HG03571 (cell line): ENCODE measurements at regions not wholly inside any gene's neighbourhood (a gene's known extent, or its start where the extent isn't known, plus 50 kb on each side); places are given as distances from the start of the nearest gene placed in this dataset.
A peak's percentile ranks its signal among the peaks of the same experiment; 100 is the strongest.
"Not testable (repeated sequence)": the region's sequence is repeated elsewhere in the genome, so short reads cannot be mapped to it uniquely, and the experiment has no call there.

Experiments
- ATAC-seq: cut with Tn5 transposase; IDR thresholded peaks from one replicate; pipeline ENCODE4 v1.9.1; 2021; ENCODE audit not compliant: unreplicated experiment

- no peak for ATAC-seq
Measured at GRCh38 chr3:194032828-194033435, 103.0 kb upstream of the HES1 start.

GRCh38 chr3:194034346-194035336 is 101.3 kb upstream of the HES1 start:
- no peak for ATAC-seq

- no peak for ATAC-seq
Measured at GRCh38 chr3:194035406-194036138, 100.4 kb upstream of the HES1 start.

- ATAC-seq, result no peak
Measured at GRCh38 chr3:194036842-194037241, 99.1 kb upstream of the HES1 start.

GRCh38 chr3:194038346-194038745 is 97.6 kb upstream of the HES1 start:
- not testable (repeated sequence) for ATAC-seq

- ATAC-seq, result no peak
Measured at GRCh38 chr3:194038960-194039359, 97.0 kb upstream of the HES1 start.

- no peak for ATAC-seq
Measured at GRCh38 chr3:194040516-194041273, 95.3 kb upstream of the HES1 start.

- ATAC-seq, result no peak
Measured at GRCh38 chr3:194042927-194043326, 93.0 kb upstream of the HES1 start.

- no peak for ATAC-seq
Measured at GRCh38 chr3:194043516-194043915, 92.4 kb upstream of the HES1 start.

- ATAC-seq, result peak; percentile 76
Measured at GRCh38 chr3:194045289-194045688, 90.7 kb upstream of the HES1 start.

- ATAC-seq, result no peak
Measured at GRCh38 chr3:194045919-194046318, 90.0 kb upstream of the HES1 start.

GRCh38 chr3:194046531-194046930 is 89.4 kb upstream of the HES1 start:
- no peak for ATAC-seq

- ATAC-seq, result no peak
Measured at GRCh38 chr3:194046995-194047645, 88.8 kb upstream of the HES1 start.

- no peak for ATAC-seq
Measured at GRCh38 chr3:194049394-194049793, 86.6 kb upstream of the HES1 start.

GRCh38 chr3:194050782-194051320 is 85.1 kb upstream of the HES1 start:
- no peak for ATAC-seq

- no peak for ATAC-seq
Measured at GRCh38 chr3:194051366-194052149, 84.4 kb upstream of the HES1 start.

- no peak for ATAC-seq
Measured at GRCh38 chr3:194053136-194053535, 82.8 kb upstream of the HES1 start.

GRCh38 chr3:194054016-194054415 is 81.9 kb upstream of the HES1 start:
- no peak for ATAC-seq

- ATAC-seq, result no peak
Measured at GRCh38 chr3:194054540-194054939, 81.4 kb upstream of the HES1 start.
